Adrenal gland (tissue), 9 donors: ENCODE measurements at regions not wholly inside any gene's neighbourhood (a gene's known extent, or its start where the extent isn't known, plus 50 kb on each side); places are given as distances from the start of the nearest gene placed in this dataset.

ENCODE experiments used
- DNase-seq, 7 donors: peaks; one replicate each; pipeline ENCODE4 v3.0.0-alpha.2; 2019 to 2020
- H3K27ac ChIP-seq, 5 donors: fragments of 200-600 bp; sonication (generic) in 4 of 5; 1 replicate in 3 of 5; 2 replicates in 2 of 5; pipeline versions ENCODE4 v1.5.1 to v1.8.0; 2016 to 2020; ENCODE audit warnings: mild to moderate bottlenecking in 1 of 5
- H3K27me3 ChIP-seq: fragments of 200-600 bp; 2 replicates; pipeline ENCODE4 v1.8.0; 2021
- H3K36me3 ChIP-seq, 2 donors: fragments of 200-600 bp; replicated peaks in 1 of 2; 1 replicate in 1 of 2; 2 replicates in 1 of 2; pipeline versions ENCODE4 v1.5.1 to v1.8.0; 2018 to 2022
- H3K4me1 ChIP-seq, 2 donors: fragments of 200-600 bp; replicated peaks in 1 of 2; 1 replicate in 1 of 2; 2 replicates in 1 of 2; pipeline versions ENCODE4 v1.5.1 to v1.8.0; 2018 to 2021
- H3K4me3 ChIP-seq, 4 donors: fragments of 200-600 bp; sonication (generic) in 3 of 4; one replicate each; pipeline ENCODE4 v1.5.1; 2016 to 2018
- H3K9me3 ChIP-seq, 3 donors: fragments of 200-600 bp; sonication (generic) in 1 of 3; replicated peaks in 1 of 3; 1 replicate in 2 of 3; 2 replicates in 1 of 3; pipeline versions ENCODE4 v1.5.1 to v1.8.0; 2016 to 2021
- CTCF ChIP-seq, 6 experiments: fragments of 450-650 bp in 4 of 6; fragments of 200-600 bp in 2 of 6; sonication (generic) in 1 of 6; IDR thresholded peaks; 1 replicate in 5 of 6; 2 replicates in 1 of 6; pipeline versions ENCODE4 v1.5.1 to v1.8.0; 2016 to 2021; ENCODE audit warnings: antibody characterized with exemption in 6 of 6, mild to moderate bottlenecking in 2 of 6, moderate library complexity in 1 of 6
- POLR2A ChIP-seq, 2 donors: fragments of 450-650 bp; IDR thresholded peaks; one replicate each; pipeline ENCODE4 v1.6.1; 2017; ENCODE audit warnings: antibody characterized with exemption in 2 of 2, mild to moderate bottlenecking in 2 of 2, moderate library complexity in 1 of 2
- WGBS, 4 donors: extraction: QIAGEN DNeasy Blood & Tissue Kit in 2 of 4; methylation state at CpG; one replicate each; pipeline versions ENCODE4 v1.1.5 to v1.1.7; 2013 to 2017; 5-methylcytosine and 5-hydroxymethylcytosine counted together
- intact Hi-C, 2 donors: fragments of 100-400 bp; cut with DNase I; formaldehyde crosslinking; loops; one replicate each; pipeline versions ENCODE4 v1.14.1 to v1.15.0; 2022 to 2023
- donor health status: healthy with polysubstance abuse.
- donor health status: Bipolar disorder and iron deficiency.
- donor health status: DM: yes; HTN: yes; CAD: no.
- donor health status: DM: no; HTN: no; CAD: no.
- donor health status: DM: no; HTN: no; CAD: no.

- intact Hi-C loops, result no loop called here
- Histone ChIP-seq H3K27me3 (no peaks in the 10 kb centered on the region), H3K36me3 (no peaks in the 10 kb centered on the region), H3K4me1 (no peaks in the 10 kb centered on the region), H3K4me3 (no peak overlapping the region), H3K9me3 (no peaks in the 10 kb centered on the region), H3K27ac (no peak overlapping the region)
- peak in 1 of 7 donors; percentile 3 for DNase-seq
- TF ChIP-seq POLR2A (IDR thresholded peaks at IDR 0.05), result no peak
- TF ChIP-seq CTCF (IDR thresholded peaks at IDR 0.05), result no peak
- 24 to 33% (median 27%) methylated on average over 1 of the region's 1 CpG for WGBS, 4 donors
These were observed 662.6 kb downstream of the BCKDHB start for GRCh38 chr6:80769106-80769505.

- intact Hi-C loops, result no loop called here
- TF ChIP-seq CTCF (IDR thresholded peaks at IDR 0.05), result no peak
- TF ChIP-seq POLR2A (IDR thresholded peaks at IDR 0.05), result no peak
- Histone ChIP-seq H3K27ac (no peak overlapping the region), H3K9me3 (no peaks in the 10 kb centered on the region), H3K36me3 (no peaks in the 10 kb centered on the region), H3K4me1 (no peaks in the 10 kb centered on the region), H3K4me3 (no peak overlapping the region), H3K27me3 (no peaks in the 10 kb centered on the region)
- peak in 6 of 7 donors; percentile 13 to 69 (median 29) for DNase-seq
- 40 to 59% (median 50%) methylated on average over 2 of the region's 2 CpGs for WGBS, 4 donors
These were observed 661.3 kb downstream of the BCKDHB start for GRCh38 chr6:80767808-80768207.

GRCh38 chr6:80744213-80744612 lies 637.7 kb downstream of the BCKDHB start:
- H3K27ac ChIP-seq, result no peak overlapping the region
- no peaks in the 10 kb centered on the region for H3K9me3 ChIP-seq
- H3K27me3 ChIP-seq, result no peaks in the 10 kb centered on the region
- intact Hi-C loops, result no loop called here
- no peaks in the 10 kb centered on the region for H3K36me3 ChIP-seq
- no peak for DNase-seq
- TF ChIP-seq POLR2A (IDR thresholded peaks at IDR 0.05), result no peak
- H3K4me3 ChIP-seq, result no peak overlapping the region
- H3K4me1 ChIP-seq, result no peaks in the 10 kb centered on the region

- H3K27me3 ChIP-seq, result no peaks in the 10 kb centered on the region
- no peak for DNase-seq
- no peaks in the 10 kb centered on the region for H3K36me3 ChIP-seq
- intact Hi-C loops, result no loop called here
- H3K9me3 ChIP-seq, result no peaks in the 10 kb centered on the region
- TF ChIP-seq POLR2A (IDR thresholded peaks at IDR 0.05), result no peak
- TF ChIP-seq CTCF (IDR thresholded peaks at IDR 0.05), result peak in 3 of 6 experiments; percentile 27 to 42 (median 27)
- WGBS, 4 donors, result 31 to 42% (median 37%) methylated on average over 2 of the region's 2 CpGs
- H3K27ac ChIP-seq, result no peak overlapping the region
- H3K4me1 ChIP-seq, result no peaks in the 10 kb centered on the region
- no peak overlapping the region for H3K4me3 ChIP-seq
These were observed 636.0 kb downstream of the BCKDHB start for GRCh38 chr6:80742481-80742880.

GRCh38 chr6:80733641-80734040 lies 627.2 kb downstream of the BCKDHB start:
- no peaks in the 10 kb centered on the region for H3K4me1 ChIP-seq
- H3K9me3 ChIP-seq, result no peaks in the 10 kb centered on the region
- intact Hi-C loops, result no loop called here
- no peak for DNase-seq
- H3K36me3 ChIP-seq, result no peaks in the 10 kb centered on the region
- no peak overlapping the region for H3K4me3 ChIP-seq
- H3K27me3 ChIP-seq, result no peaks in the 10 kb centered on the region
- WGBS, 4 donors, result 57 to 61% (median 60%) methylated on average over 2 of the region's 2 CpGs
- TF ChIP-seq POLR2A (IDR thresholded peaks at IDR 0.05), result no peak
- no peak for TF ChIP-seq CTCF (IDR thresholded peaks at IDR 0.05)
- H3K27ac ChIP-seq, result no peak overlapping the region
